ENCODE measurements at regions not wholly inside any gene's neighbourhood (a gene's known extent, or its start where the extent isn't known, plus 50 kb on each side); places are given as distances from the start of the nearest gene placed in this dataset.

DNA sequence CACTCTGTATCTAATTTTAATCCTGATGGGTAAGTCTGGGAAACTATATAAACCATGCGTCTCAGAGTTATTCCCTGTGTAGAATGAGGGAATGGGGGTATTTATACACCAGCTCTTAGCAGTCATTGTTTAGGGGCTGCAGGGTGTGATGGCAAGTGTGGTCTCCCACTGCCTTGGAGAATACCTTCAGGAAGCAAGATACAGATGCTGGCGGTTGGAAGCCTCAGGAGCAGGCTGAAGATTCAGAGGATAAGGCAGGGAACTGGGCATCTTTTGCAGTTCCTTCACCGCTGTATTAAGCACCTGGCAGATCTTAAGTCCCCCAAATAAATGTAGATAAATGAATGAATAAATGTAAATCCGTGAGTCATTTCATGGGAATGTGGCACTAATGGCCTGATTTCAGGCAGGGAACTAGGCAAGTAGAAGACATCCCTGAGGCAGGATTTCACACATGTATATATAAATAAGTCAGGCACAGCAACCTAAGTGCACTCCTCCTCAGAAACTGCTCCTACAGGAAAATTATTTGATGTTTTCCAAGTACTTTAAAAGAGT is 209.2 kb upstream of the GADL1 start:
- TF ChIP-seq EZH2phosphoT487 (IDR thresholded peaks at IDR 0.05; ENCODE audit: borderline replicate concordance), result no peak
- TF ChIP-seq, protein P1, sequence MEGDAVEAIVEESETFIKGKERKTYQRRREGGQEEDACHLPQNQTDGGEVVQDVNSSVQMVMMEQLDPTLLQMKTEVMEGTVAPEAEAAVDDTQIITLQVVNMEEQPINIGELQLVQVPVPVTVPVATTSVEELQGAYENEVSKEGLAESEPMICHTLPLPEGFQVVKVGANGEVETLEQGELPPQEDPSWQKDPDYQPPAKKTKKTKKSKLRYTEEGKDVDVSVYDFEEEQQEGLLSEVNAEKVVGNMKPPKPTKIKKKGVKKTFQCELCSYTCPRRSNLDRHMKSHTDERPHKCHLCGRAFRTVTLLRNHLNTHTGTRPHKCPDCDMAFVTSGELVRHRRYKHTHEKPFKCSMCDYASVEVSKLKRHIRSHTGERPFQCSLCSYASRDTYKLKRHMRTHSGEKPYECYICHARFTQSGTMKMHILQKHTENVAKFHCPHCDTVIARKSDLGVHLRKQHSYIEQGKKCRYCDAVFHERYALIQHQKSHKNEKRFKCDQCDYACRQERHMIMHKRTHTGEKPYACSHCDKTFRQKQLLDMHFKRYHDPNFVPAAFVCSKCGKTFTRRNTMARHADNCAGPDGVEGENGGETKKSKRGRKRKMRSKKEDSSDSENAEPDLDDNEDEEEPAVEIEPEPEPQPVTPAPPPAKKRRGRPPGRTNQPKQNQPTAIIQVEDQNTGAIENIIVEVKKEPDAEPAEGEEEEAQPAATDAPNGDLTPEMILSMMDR (conservative IDR thresholded peaks at IDR 0.05; ENCODE audit: low read length), result no peak
- no peak overlapping the region for H3K4me3 ChIP-seq (ENCODE audit: low read length, poor library complexity, severe bottlenecking)
- H2AFZ ChIP-seq (ENCODE audit: low read length), result no peak overlapping the region
- no peaks in the 10 kb centered on the region for H3K36me3 ChIP-seq (ENCODE audit: insufficient read depth, low read length)
- no peak overlapping the region for H3K4me2 ChIP-seq (ENCODE audit: low read depth, low read length, poor library complexity, severe bottlenecking)
- no peaks in the 10 kb centered on the region for H3K9me3 ChIP-seq (ENCODE audit: insufficient read depth, low read depth, low read length)
- H4K20me1 ChIP-seq (ENCODE audit: insufficient read depth, low read length, poor library complexity, severe bottlenecking), result no peaks in the 10 kb centered on the region
- H3K27me3 ChIP-seq (ENCODE audit: insufficient read depth, low read length, poor library complexity, severe bottlenecking), result no peaks in the 10 kb centered on the region
- H3K9me2 ChIP-seq (replicated peaks; ENCODE audit: low read depth, low read length), result no peaks in the 10 kb centered on the region
- H3K4me1 ChIP-seq (ENCODE audit: insufficient read depth, low read length, poor library complexity, severe bottlenecking), result peaks cover 3% of the 10 kb centered on the region
- no peaks in the 10 kb centered on the region for H3F3A ChIP-seq (ENCODE audit: low read depth)
- H3K79me2 ChIP-seq (ENCODE audit: insufficient read depth, low read length), result no peaks in the 10 kb centered on the region
- H3K9ac ChIP-seq (ENCODE audit: low read depth, low read length, poor library complexity, severe bottlenecking), result no peak overlapping the region

DNA sequence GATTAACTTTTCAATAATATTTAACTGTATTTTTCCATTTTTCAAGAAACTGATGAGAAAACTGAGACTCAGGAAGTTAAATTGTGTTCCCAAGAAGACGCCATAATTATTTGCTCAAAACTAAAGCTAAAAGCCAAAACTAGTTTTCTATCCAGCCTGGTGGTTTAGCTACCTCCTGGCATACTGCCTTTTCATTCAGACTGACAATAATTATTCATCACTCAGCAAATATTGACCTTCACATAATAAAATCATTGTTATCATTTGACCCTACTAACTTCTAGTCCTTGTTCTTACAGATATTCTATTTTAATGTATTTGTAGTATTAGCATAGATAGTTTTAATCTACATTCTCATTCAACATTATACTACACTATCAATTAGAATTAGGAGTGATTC is 210.6 kb upstream of the GADL1 start:
- no peak overlapping the region for H2AFZ ChIP-seq (ENCODE audit: low read length)
- TF ChIP-seq EZH2phosphoT487 (IDR thresholded peaks at IDR 0.05; ENCODE audit: borderline replicate concordance), result no peak
- TF ChIP-seq, protein P1 (conservative IDR thresholded peaks at IDR 0.05; ENCODE audit: low read length), result no peak
- H3K79me2 ChIP-seq (ENCODE audit: insufficient read depth, low read length), result no peaks in the 10 kb centered on the region
- no peak overlapping the region for H3K9ac ChIP-seq (ENCODE audit: low read depth, low read length, poor library complexity, severe bottlenecking)
- H3K4me3 ChIP-seq (ENCODE audit: low read length, poor library complexity, severe bottlenecking), result no peak overlapping the region
- no peaks in the 10 kb centered on the region for H3K36me3 ChIP-seq (ENCODE audit: insufficient read depth, low read length)
- no peaks in the 10 kb centered on the region for H3K9me3 ChIP-seq (ENCODE audit: insufficient read depth, low read depth, low read length)
- no peak overlapping the region for H3K4me2 ChIP-seq (ENCODE audit: low read depth, low read length, poor library complexity, severe bottlenecking)
- no peaks in the 10 kb centered on the region for H3K9me2 ChIP-seq (replicated peaks; ENCODE audit: low read depth, low read length)
- H3K27me3 ChIP-seq (ENCODE audit: insufficient read depth, low read length, poor library complexity, severe bottlenecking), result no peaks in the 10 kb centered on the region
- H3K4me1 ChIP-seq (ENCODE audit: insufficient read depth, low read length, poor library complexity, severe bottlenecking), result peaks cover 3% of the 10 kb centered on the region
- no peaks in the 10 kb centered on the region for H4K20me1 ChIP-seq (ENCODE audit: insufficient read depth, low read length, poor library complexity, severe bottlenecking)
- H3F3A ChIP-seq (ENCODE audit: low read depth), result no peaks in the 10 kb centered on the region

DNA sequence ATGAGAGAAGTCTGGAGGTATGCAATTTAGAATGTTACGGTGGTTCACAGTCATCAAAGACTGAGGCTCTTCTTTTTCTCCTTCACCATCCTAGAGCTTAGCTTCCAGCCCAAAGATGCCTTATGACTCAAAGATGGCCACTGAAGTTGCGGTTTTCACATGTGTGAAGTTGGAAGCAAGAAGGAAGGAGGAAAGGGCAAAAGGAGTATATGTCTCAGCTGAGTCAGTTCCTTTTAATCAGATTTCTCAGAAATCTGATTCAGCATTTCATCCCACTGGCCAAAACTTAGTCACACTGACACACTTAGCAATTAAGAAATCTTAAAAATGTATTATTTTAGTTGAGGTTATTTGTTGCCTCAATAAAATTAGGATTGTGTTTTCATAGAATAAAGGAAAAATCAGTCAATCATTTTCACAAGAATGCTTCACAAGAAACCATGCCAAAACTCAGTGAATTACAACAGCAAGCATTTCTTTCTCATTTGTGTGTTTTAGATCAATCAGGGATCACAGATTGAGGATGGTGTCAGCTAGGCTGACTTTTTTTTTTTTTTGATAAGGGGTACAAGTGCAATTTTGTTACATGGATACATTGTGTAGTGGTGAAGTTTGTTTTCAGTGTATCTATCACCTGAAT is 211.1 kb upstream of the GADL1 start:
- no peaks in the 10 kb centered on the region for H4K20me1 ChIP-seq (ENCODE audit: insufficient read depth, low read length, poor library complexity, severe bottlenecking)

More for the DNA sequence above, 211.1 kb upstream of the GADL1 start:
- Histone ChIP-seq H3F3A (ENCODE audit: low read depth) (no peaks in the 10 kb centered on the region), H3K9me3 (ENCODE audit: insufficient read depth, low read depth, low read length) (no peaks in the 10 kb centered on the region), H3K36me3 (ENCODE audit: insufficient read depth, low read length) (no peaks in the 10 kb centered on the region), H3K4me3 (ENCODE audit: low read length, poor library complexity, severe bottlenecking) (no peak overlapping the region), H3K9ac (ENCODE audit: low read depth, low read length, poor library complexity, severe bottlenecking) (no peak overlapping the region), H3K27me3 (ENCODE audit: insufficient read depth, low read length, poor library complexity, severe bottlenecking) (no peaks in the 10 kb centered on the region), H3K79me2 (ENCODE audit: insufficient read depth, low read length) (no peaks in the 10 kb centered on the region), H3K4me2 (ENCODE audit: low read depth, low read length, poor library complexity, severe bottlenecking) (no peak overlapping the region), H3K4me1 (ENCODE audit: insufficient read depth, low read length, poor library complexity, severe bottlenecking) (peaks cover 3% of the 10 kb centered on the region), H3K9me2 (replicated peaks; ENCODE audit: low read depth, low read length) (no peaks in the 10 kb centered on the region), H2AFZ (ENCODE audit: low read length) (no peak overlapping the region)
- TF ChIP-seq, protein P1 (conservative IDR thresholded peaks at IDR 0.05; ENCODE audit: low read length), result no peak
- TF ChIP-seq EZH2phosphoT487 (IDR thresholded peaks at IDR 0.05; ENCODE audit: borderline replicate concordance), result no peak

All from Loucy (cell line).